ENCODE measurements at regions not wholly inside any gene's neighbourhood (a gene's known extent, or its start where the extent isn't known, plus 50 kb on each side); places are given as distances from the start of the nearest gene placed in this dataset.
"Not testable (repeated sequence)": the region's sequence is repeated elsewhere in the genome, so short reads cannot be mapped to it uniquely, and the experiment has no call there.

DNA sequence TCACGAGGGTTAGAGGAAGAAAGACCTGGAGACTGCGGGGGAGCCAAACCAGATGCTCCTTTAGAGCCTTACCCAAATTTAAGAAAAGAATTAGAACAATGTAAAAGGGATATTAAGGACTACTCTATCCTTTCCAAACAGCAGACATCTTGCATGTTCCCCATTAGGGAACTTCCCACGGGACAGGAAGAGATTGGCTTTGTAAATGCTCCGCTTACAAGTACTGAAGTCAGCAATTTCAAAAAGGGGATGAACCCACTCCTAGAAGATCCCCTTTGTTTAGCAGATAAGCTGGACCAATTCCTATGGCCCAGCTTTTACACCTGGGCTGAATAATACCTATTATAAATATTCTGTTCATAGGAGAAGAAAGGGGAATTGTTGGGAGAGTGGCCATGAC, 74.2 kb downstream of the APOBEC1 start:
- ATAC-seq (no peak), DNase-seq (ENCODE audit: low spot score in 2 of 2) (no peak)
- Mint-ChIP-seq H3K36me3 (no peaks in the 10 kb centered on the region), H3K27ac (no peak overlapping the region), H3K9me3 (no peaks in the 10 kb centered on the region)

DNA sequence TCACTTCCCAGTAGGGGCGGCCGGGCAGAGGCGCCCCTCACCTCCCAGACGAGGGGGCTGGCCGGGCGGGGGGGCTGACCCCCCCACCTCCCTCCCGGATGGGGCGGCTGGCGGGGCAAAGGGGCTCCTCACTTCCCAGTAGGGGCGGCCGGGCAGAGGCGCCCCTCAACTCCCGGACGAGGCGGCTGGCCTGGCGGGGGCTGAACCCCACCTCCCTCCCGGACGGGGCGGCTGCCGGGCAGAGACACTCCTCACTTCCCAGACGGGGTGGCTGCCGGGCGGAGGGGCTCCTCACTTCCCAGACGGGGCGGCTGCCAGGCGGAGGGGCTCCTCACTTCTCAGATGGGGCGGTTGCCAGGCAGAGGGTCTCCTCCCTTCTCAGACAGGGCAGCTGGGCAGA, 75.6 kb downstream of the APOBEC1 start:
- not testable (repeated sequence) for H3K36me3 Mint-ChIP-seq

DNA sequence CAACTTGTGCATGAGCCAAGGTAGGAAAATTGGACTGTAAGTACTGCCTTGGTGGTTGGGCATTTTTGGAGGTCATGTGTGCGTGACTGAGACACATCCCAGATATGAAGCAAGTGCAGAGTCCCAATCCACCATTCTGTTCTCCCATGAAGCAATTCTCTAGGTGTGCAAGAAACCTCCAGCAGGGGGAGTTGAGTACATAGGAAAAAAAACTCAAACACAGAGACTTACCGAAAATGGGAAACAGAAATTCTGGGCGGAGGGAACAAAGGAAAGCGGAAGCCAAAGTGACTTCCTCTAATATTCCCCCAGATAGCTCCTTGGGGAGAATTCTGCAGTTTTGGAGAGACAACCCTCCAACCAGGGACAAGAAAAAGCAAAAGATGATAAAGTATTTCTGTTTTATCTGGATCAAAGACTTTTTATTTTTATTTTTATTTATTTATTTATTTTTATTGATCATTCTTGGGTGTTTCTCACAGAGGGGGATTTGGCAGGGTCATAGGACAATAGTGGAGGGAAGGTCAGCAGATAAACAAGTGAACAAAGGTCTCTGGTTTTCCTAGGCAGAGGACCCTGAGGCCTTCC, 76.9 kb downstream of the APOBEC1 start:
- not testable (repeated sequence) for H3K9me3 Mint-ChIP-seq, H3K36me3 Mint-ChIP-seq, H3K27ac Mint-ChIP-seq
- ATAC-seq (peak; percentile 47 to 54), DNase-seq (ENCODE audit: low spot score in 2 of 2) (peak in 1 of 2 donors; percentile 53)

More for the DNA sequence above, 75.6 kb downstream of the APOBEC1 start:
- H3K9me3 Mint-ChIP-seq; DNase-seq (ENCODE audit: low spot score in 2 of 2); ATAC-seq; H3K27ac Mint-ChIP-seq: not testable (repeated sequence)

DNA sequence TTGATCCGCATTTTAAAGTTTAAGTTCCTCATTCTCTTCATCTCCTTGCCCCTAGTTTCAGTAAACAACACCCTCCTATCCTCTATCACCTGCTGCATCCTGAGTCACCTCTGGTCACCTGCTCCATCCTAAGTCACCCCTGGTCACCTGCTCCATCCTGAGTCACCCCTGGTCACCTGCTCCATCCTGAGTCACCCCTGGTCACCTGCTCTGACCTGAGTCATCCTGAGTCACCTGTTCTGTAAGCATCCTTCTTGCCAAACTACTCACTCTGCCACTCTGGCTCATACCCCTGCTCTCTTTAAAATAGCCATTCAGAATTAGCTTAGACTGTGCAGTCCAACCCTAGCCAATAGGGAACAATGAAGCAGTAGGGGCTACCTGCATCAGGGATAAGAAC, 80.6 kb upstream of the CD163 start:
- H3K36me3 Mint-ChIP-seq; H3K27ac Mint-ChIP-seq; DNase-seq (ENCODE audit: low spot score in 2 of 2): not testable (repeated sequence)
- H3K9me3 Mint-ChIP-seq: peaks cover 0 to 10% of the 10 kb centered on the region in 2 donors
- ATAC-seq: peak; percentile 26 to 66

DNA sequence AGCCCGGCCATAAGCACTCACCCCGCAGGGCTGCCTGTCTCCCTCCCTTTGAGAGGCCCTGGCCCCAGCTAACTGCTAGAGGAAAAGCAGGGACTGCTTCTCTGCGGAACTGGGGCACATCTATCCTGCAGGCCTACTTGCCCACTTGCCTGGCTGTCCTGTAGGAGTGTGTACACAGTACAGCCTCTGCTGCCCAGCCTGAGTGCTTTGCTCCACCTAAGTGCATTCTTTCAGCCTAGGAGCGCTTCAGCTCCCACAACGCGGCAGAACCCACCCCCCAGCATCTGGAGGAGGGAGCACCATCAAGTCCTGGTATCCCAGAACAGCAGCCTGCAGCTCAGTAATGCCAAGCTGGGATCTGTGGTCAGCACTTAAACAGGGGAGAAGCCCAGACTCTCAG, 79.9 kb upstream of the CD163 start:
- Mint-ChIP-seq H3K27ac (no peak overlapping the region), H3K36me3 (no peaks in the 10 kb centered on the region), H3K9me3 (peaks cover 5 to 14% of the 10 kb centered on the region in 2 donors)
- no peak for ATAC-seq
- no peak for DNase-seq (ENCODE audit: low spot score in 2 of 2)

DNA sequence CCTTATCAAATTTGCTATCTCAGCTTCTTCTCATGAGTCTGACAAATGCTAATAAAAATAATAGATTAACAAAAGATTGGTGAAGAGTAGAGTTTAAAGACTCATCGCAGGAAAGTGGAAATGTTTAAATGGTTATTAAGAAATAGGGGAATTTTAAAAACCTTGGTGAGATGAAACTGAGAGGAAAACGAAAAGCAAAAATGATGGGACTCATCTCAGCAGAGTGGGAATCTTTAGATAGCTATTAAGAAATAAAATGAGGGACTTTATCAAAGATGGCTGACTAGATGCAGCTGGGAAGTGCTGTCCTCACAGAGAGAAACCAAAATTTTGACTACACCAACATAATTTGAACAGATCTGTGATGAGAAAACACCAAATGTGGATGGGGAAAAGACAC, 79.2 kb upstream of the CD163 start:
- H3K9me3 Mint-ChIP-seq: peaks cover 5 to 14% of the 10 kb centered on the region in 2 donors
- DNase-seq (ENCODE audit: low spot score in 2 of 2): no peak
- no peak overlapping the region for H3K27ac Mint-ChIP-seq
- no peaks in the 10 kb centered on the region for H3K36me3 Mint-ChIP-seq
- ATAC-seq: no peak

DNA sequence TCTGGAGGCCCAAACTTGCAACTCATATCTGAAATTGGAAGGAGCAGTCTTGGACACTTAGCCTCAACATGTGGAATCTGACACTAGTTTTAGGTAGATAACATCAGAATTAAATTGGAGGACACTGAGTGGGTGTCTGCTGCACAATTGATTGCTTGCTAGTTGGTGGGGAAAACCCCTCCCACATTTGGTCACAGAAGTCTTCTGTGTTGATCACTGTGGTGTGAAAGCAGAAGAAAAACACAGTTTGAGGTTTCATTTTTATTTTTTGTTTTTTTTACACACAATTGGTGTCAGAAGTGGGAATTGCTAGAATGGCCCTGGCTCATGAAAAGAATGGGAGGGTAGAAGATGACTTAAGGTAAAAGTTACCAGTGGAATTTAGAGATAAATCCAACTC, 78.0 kb upstream of the CD163 start:
- Mint-ChIP-seq H3K9me3 (peaks cover 5 to 14% of the 10 kb centered on the region in 2 donors), H3K27ac (no peak overlapping the region), H3K36me3 (no peaks in the 10 kb centered on the region)
- DNase-seq (ENCODE audit: low spot score in 2 of 2): no peak
- no peak for ATAC-seq

DNA sequence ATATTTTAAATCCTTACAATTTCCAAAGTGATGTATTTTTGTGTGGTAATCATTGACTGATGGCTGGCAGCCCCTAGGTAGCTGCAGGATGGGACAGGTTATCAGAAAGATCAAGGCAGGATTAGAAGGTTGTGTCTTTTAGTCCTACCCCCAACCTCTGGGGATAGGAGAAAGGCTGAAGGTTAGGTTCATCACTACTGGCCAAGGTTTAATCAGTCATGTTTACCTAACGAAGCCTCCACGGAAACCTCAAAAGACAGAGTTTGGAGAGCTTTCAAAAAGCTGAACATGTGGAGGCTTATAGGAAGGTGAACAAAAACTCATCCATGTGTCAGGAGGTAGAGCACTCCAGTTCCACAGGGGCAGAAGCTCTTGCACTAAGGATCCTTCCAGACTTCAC, 77.5 kb upstream of the CD163 start:
- Mint-ChIP-seq H3K27ac (no peak overlapping the region), H3K9me3 (peaks cover 5 to 14% of the 10 kb centered on the region in 2 donors), H3K36me3 (no peaks in the 10 kb centered on the region)
- no peak for ATAC-seq
- no peak for DNase-seq (ENCODE audit: low spot score in 2 of 2)

DNA sequence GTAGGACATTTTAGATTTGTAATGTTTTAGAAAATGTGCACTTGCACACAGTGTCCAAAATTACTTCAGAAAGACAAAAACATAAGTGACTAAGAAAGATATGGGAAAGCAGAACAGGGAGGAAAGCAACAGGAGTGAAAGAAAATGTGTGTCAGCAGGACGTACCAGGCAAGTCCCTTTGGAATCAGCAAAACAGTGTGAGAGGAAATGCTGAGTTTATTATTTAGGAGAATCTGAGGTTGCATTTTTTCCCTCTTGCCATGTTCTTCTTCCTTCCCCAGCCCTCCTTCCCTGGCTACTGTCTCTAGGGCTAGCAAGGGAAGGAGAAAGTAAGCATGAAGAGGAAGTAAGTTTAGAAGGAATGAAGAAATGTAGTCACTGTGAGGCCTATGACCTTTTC, 67.7 kb upstream of the CD163 start:
- no peak for ATAC-seq
- Mint-ChIP-seq H3K27ac (no peak overlapping the region), H3K9me3 (no peaks in the 10 kb centered on the region)

DNA sequence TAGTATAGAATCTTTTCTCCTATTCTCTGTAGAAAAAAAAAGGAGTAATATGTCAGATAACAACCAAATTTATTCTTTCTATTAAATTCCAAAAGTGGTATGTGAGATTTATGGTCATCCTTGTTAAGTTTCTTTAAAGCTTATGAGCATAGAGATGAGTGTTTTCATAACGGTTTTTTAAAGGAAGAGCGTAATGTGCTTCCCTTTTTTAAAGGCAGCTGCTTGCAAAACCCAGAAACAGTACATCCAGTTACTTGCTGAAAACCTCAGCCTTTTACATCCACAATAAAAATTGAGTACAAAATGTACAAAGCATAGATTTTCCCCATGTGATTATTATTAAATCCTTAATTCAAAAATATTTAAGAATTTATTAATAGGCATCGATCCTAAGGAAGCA, 53.6 kb upstream of the CD163 start:
- no peaks in the 10 kb centered on the region for H3K36me3 Mint-ChIP-seq
- DNase-seq (ENCODE audit: low spot score in 2 of 2): no peak
- no peak for ATAC-seq
- no peak overlapping the region for H3K27ac Mint-ChIP-seq
- H3K9me3 Mint-ChIP-seq: no peaks in the 10 kb centered on the region

More for the DNA sequence above, 67.7 kb upstream of the CD163 start:
- DNase-seq (ENCODE audit: low spot score in 2 of 2): no peak
- H3K36me3 Mint-ChIP-seq: no peaks in the 10 kb centered on the region

DNA sequence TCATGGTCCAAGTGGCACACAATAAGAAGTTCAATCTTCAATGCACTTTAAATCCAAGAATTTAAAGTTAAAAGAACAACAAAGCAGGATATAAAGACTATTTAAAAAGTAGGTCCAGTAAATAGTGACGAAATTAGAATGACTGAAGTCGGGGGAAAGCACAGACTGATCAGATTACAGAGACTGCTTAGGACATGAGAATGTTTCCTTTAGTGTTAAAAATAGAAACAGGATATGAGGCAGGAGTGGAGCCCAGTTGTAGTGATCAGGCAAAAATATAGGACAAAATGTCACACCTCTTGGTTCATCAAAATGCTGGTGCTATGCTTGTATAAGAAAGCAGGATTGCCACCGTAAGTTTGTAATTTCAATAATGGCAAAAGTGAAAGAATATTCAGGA, 52.2 kb upstream of the CD163 start:
- no peak for ATAC-seq

DNA sequence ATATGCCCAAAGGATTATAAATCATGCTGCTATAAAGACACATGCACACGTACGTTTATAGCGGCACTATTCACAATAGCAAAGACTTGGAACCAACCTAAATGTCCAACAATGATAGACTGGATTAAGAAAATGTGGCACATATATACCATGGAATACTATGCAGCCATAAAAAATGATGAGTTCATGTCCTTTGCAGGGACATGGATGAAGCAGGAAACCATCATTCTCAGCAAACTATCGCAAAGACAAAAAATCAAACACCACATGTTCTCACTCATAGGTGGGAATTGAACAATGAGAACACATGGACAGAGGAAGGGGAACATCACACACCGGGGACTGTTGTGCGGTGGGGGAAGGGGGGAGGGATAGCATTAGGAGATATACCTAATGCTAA, 51.3 kb upstream of the CD163 start:
- H3K27ac Mint-ChIP-seq; ATAC-seq; DNase-seq (ENCODE audit: low spot score in 2 of 2): not testable (repeated sequence)
- Mint-ChIP-seq H3K36me3 (peaks cover 0 to 12% of the 10 kb centered on the region in 2 donors), H3K9me3 (peaks cover 16 to 17% of the 10 kb centered on the region in 2 donors)

More for the DNA sequence above, 52.2 kb upstream of the CD163 start:
- DNase-seq (ENCODE audit: low spot score in 2 of 2): no peak
- peaks cover 0 to 12% of the 10 kb centered on the region in 2 donors for H3K36me3 Mint-ChIP-seq
- H3K9me3 Mint-ChIP-seq: peaks cover 12 to 13% of the 10 kb centered on the region in 2 donors
- H3K27ac Mint-ChIP-seq: no peak overlapping the region
